Neural crest cell (in vitro differentiated cells): ENCODE measurements at regions not wholly inside any gene's neighbourhood (a gene's known extent, or its start where the extent isn't known, plus 50 kb on each side); places are given as distances from the start of the nearest gene placed in this dataset.
"Not testable (repeated sequence)": the region's sequence is repeated elsewhere in the genome, so short reads cannot be mapped to it uniquely, and the experiment has no call there.

Experiments
- DNase-seq: peaks from one replicate; pipeline ENCODE4 v3.0.0; 2021; ENCODE audit warnings: low read depth, mixed read lengths, low spot score
- H3K27ac Mint-ChIP-seq: one replicate; pipeline ENCODE4 v1.8.0; 2021; ENCODE audit warnings: mild to moderate bottlenecking, mixed read lengths; ENCODE audit not compliant: unreplicated experiment
- H3K27me3 Mint-ChIP-seq: 2 replicates; pipeline ENCODE4 v1.8.0; 2021; ENCODE audit warnings: low read depth, mild to moderate bottlenecking, mixed read lengths
- H3K36me3 Mint-ChIP-seq: 2 replicates; pipeline ENCODE4 v1.8.0; 2021; ENCODE audit warnings: low read depth, mild to moderate bottlenecking, mixed read lengths
- H3K4me1 Mint-ChIP-seq: 2 replicates; pipeline ENCODE4 v1.8.0; 2021; ENCODE audit warnings: mixed read lengths
- H3K4me3 Mint-ChIP-seq: one replicate; pipeline ENCODE4 v1.8.0; 2021; ENCODE audit warnings: mild to moderate bottlenecking, mixed read lengths
- H3K9me3 Mint-ChIP-seq: 2 replicates; pipeline ENCODE4 v1.8.0; 2021; ENCODE audit warnings: mixed read lengths
- TF ChIP-seq, protein P1 (sequence below): fragments of 200-600 bp; sonication (generic); conservative IDR thresholded peaks from 2 replicates; pipeline ENCODE4 v1.5.0; 2021; ENCODE audit warnings: antibody characterized with exemption, mild to moderate bottlenecking

GRCh38 chr13:82202398-82202797, 1679.9 kb downstream of the SLITRK1 start:
- Mint-ChIP-seq H3K36me3 (no peaks in the 10 kb centered on the region), H3K9me3 (no peaks in the 10 kb centered on the region), H3K27me3 (no peaks in the 10 kb centered on the region), H3K27ac (no peak overlapping the region), H3K4me3 (no peak overlapping the region), H3K4me1 (no peaks in the 10 kb centered on the region)
- TF ChIP-seq, protein P1, sequence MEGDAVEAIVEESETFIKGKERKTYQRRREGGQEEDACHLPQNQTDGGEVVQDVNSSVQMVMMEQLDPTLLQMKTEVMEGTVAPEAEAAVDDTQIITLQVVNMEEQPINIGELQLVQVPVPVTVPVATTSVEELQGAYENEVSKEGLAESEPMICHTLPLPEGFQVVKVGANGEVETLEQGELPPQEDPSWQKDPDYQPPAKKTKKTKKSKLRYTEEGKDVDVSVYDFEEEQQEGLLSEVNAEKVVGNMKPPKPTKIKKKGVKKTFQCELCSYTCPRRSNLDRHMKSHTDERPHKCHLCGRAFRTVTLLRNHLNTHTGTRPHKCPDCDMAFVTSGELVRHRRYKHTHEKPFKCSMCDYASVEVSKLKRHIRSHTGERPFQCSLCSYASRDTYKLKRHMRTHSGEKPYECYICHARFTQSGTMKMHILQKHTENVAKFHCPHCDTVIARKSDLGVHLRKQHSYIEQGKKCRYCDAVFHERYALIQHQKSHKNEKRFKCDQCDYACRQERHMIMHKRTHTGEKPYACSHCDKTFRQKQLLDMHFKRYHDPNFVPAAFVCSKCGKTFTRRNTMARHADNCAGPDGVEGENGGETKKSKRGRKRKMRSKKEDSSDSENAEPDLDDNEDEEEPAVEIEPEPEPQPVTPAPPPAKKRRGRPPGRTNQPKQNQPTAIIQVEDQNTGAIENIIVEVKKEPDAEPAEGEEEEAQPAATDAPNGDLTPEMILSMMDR: no peak
- no peak for DNase-seq

DNA sequence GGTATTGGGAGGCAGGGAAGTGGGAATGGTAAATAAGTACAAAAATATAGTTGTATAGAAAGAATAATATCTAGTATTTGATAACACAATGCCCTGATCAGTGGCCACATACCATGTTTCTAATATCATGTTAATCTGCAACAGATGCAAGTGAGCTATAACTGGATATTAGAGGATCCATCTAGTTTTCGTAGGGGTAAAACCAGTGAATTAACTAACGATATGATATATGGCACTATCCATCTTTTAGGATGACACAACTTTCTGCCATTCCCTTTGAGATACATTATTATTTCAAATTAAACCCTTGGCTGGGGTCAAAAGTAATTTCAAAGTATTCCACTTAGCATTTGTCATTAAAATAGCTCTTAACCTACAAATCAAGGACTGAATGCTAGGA, 1686.2 kb downstream of the SLITRK1 start:
- Mint-ChIP-seq H3K4me3 (no peak overlapping the region), H3K36me3 (no peaks in the 10 kb centered on the region), H3K27ac (no peak overlapping the region), H3K4me1 (no peaks in the 10 kb centered on the region), H3K27me3 (no peaks in the 10 kb centered on the region), H3K9me3 (no peaks in the 10 kb centered on the region)
- TF ChIP-seq, protein P1: no peak
- DNase-seq: no peak

GRCh38 chr13:82187227-82187626, 1695.0 kb downstream of the SLITRK1 start:
- no peaks in the 10 kb centered on the region for H3K27me3 Mint-ChIP-seq
- no peaks in the 10 kb centered on the region for H3K36me3 Mint-ChIP-seq
- TF ChIP-seq, protein P1: no peak
- no peak overlapping the region for H3K4me3 Mint-ChIP-seq
- no peak for DNase-seq
- H3K27ac Mint-ChIP-seq: no peak overlapping the region
- H3K9me3 Mint-ChIP-seq: no peaks in the 10 kb centered on the region
- H3K4me1 Mint-ChIP-seq: no peaks in the 10 kb centered on the region

DNA sequence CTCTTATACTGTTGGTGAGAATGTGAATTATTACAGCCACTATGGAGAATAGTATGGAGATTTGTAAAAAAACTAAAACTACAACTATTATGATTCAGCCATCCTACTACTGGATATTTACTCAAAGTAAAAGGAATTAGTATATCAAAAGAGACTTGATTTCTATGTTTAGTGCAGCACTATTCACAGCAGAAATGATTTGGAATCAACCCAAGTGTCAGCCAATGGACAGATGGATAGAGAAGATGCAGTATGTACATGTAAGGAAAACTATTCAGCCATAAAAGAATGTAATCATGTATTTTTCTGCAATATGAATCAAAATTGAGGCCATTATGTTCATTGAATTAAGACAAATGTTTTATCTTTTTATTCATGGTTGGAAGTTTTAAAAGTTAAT, 1705.5 kb downstream of the SLITRK1 start:
- TF ChIP-seq, protein P1: no peak
- no peak overlapping the region for H3K27ac Mint-ChIP-seq
- H3K9me3 Mint-ChIP-seq: no peaks in the 10 kb centered on the region
- H3K36me3 Mint-ChIP-seq: no peaks in the 10 kb centered on the region
- H3K4me1 Mint-ChIP-seq: no peaks in the 10 kb centered on the region
- H3K4me3 Mint-ChIP-seq: no peak overlapping the region
- no peak for DNase-seq
- H3K27me3 Mint-ChIP-seq: no peaks in the 10 kb centered on the region

DNA sequence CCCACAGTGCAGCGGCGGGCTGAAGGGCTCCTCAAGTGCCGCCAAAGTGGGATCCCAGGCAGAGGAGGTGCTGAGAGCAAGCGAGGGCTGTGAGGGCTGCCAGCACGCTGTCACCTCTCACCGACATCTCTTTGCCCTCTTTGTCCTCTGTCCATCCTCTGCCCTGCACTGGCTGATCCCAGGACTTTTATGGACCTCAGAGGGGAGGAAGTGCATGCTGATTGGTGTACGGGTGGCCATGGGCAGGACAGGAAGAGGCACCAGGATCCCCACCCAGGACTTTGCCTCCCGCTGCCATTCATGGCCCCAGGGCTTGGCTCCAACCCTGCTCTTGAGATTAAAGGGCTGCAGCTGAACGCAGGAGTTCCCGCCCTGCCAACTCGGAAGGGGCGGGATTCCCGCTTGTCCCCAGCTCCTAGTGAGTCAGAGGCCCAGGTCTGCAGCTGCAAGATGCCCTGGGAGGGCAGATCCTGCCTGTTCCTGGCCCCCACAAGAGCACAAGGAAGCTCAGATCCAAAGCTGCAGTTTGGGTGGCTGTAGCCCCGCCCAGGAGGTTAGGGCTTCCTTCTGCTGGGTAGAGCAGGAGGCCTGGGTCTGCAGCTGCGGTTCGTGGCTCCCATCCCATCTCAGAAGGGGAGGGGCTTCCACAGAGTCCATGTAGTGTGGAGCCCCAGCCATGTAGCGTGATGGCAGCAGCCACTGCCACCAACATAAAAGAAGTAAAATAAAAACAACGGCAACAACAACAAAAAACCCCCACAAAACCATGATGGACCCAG, 1716.7 kb downstream of the SLITRK1 start:
- Mint-ChIP-seq H3K9me3 (peaks cover 7% of the 10 kb centered on the region), H3K4me1 (no peaks in the 10 kb centered on the region), H3K4me3 (no peak overlapping the region), H3K27ac (no peak overlapping the region), H3K27me3 (no peaks in the 10 kb centered on the region), H3K36me3 (no peaks in the 10 kb centered on the region)
- DNase-seq: no peak
- TF ChIP-seq, protein P1: no peak

GRCh38 chr13:82164780-82165395, 1717.4 kb downstream of the SLITRK1 start:
- not testable (repeated sequence) for H3K4me3 Mint-ChIP-seq, DNase-seq, H3K27me3 Mint-ChIP-seq, H3K27ac Mint-ChIP-seq, H3K36me3 Mint-ChIP-seq, H3K4me1 Mint-ChIP-seq, H3K9me3 Mint-ChIP-seq
